ENCODE measurements at regions not wholly inside any gene's neighbourhood (a gene's known extent, or its start where the extent isn't known, plus 50 kb on each side); places are given as distances from the start of the nearest gene placed in this dataset.

DNA sequence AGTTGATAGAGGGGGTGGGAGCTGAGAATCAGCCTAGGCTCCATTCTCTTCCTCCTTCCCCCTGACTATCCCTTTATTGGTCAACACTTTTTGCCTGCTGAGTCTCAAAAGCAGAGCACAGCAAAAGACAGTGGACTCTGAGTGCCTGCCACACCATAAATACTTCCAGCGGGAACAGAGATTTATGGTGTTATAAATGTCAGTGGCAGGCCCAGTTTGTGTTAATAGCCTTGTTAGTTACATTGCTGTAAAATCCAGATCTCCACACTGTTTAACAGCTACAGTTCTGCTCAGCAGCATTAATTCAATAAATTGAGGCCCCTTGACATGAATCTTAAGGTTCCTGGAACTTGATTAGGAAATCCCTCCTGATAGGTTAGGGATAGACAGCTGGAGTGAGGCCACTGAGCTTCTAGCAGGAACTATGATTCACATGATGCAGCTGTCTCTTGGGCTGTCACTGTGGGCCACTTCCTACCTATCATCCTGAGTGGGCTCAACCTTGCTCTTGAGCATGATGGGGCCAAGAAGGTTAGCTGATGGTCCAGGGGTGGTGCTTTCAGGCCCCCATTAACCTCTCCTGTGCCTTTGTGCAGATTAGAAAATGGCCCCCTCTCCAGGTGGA, 295.2 kb upstream of the SRRM4 start:
- no peak overlapping the region for H3K27ac Mint-ChIP-seq
- H3K9me3 Mint-ChIP-seq (ENCODE audit: insufficient read depth) = no peaks in the 10 kb centered on the region
- H3K4me1 Mint-ChIP-seq (ENCODE audit: low read depth) = no peaks in the 10 kb centered on the region
- POLR2A ChIA-PET = no interaction called here
- DNase-seq = no peak
- CTCF ChIA-PET = no interaction called here
- ATAC-seq = no peak
- no peak overlapping the region for H3K4me3 Mint-ChIP-seq
- H3K27me3 Mint-ChIP-seq (ENCODE audit: low read depth) = no peaks in the 10 kb centered on the region
- no peaks in the 10 kb centered on the region for H3K36me3 Mint-ChIP-seq (ENCODE audit: low read depth)

DNA sequence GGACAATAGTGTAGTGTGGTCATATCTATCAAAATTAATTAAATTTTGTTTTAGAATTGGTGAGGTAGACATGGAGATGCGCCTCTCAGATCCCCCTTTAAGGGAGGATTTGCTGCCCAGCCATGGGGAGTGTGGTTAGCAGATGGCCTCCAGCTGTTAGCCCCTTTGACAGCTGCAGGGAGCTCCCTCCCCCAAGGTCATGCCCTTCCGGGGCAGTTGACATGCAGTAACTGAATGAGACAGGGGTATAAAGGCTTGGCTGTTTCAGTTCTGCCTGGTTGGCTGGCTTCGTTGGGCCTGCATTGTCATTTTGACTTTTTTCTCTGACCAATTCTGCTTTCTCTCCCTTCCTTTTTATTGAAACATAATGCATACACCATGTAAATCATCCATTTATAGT, 291.5 kb upstream of the SRRM4 start:
- ChIA-PET CTCF (no interaction called here), POLR2A (no interaction called here)
- H3K4me3 Mint-ChIP-seq = no peak overlapping the region
- ATAC-seq = no peak
- H3K27me3 Mint-ChIP-seq (ENCODE audit: low read depth) = no peaks in the 10 kb centered on the region
- H3K36me3 Mint-ChIP-seq (ENCODE audit: low read depth) = no peaks in the 10 kb centered on the region
- no peak overlapping the region for H3K27ac Mint-ChIP-seq
- no peak for DNase-seq
- peaks cover 4% of the 10 kb centered on the region for H3K9me3 Mint-ChIP-seq (ENCODE audit: insufficient read depth)
- H3K4me1 Mint-ChIP-seq (ENCODE audit: low read depth) = no peaks in the 10 kb centered on the region

DNA sequence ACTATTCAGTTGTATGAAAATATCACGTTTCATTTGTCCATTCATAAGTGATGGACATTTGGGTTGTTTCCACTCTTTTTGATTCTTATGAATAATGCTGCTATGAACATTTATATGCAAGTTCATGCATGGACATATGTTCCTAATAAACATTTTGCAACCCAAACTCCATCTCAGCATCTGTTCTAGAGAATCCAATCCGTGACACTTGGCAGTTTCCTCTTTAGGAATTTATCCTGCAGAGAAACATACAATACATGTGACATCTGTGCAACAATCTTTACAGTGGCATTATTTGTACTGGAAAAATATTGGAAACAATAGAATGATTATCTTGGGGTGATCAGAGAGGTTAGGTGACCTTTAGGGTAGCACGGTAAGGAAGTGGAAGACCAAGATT, 290.8 kb upstream of the SRRM4 start:
- no peak for ATAC-seq
- no peak for DNase-seq
- H3K27ac Mint-ChIP-seq = no peak overlapping the region
- ChIA-PET POLR2A (no interaction called here), CTCF (no interaction called here)
- no peaks in the 10 kb centered on the region for H3K4me1 Mint-ChIP-seq (ENCODE audit: low read depth)
- H3K4me3 Mint-ChIP-seq = no peak overlapping the region
- no peaks in the 10 kb centered on the region for H3K27me3 Mint-ChIP-seq (ENCODE audit: low read depth)
- peaks cover 5% of the 10 kb centered on the region for H3K9me3 Mint-ChIP-seq (ENCODE audit: insufficient read depth)
- no peaks in the 10 kb centered on the region for H3K36me3 Mint-ChIP-seq (ENCODE audit: low read depth)

DNA sequence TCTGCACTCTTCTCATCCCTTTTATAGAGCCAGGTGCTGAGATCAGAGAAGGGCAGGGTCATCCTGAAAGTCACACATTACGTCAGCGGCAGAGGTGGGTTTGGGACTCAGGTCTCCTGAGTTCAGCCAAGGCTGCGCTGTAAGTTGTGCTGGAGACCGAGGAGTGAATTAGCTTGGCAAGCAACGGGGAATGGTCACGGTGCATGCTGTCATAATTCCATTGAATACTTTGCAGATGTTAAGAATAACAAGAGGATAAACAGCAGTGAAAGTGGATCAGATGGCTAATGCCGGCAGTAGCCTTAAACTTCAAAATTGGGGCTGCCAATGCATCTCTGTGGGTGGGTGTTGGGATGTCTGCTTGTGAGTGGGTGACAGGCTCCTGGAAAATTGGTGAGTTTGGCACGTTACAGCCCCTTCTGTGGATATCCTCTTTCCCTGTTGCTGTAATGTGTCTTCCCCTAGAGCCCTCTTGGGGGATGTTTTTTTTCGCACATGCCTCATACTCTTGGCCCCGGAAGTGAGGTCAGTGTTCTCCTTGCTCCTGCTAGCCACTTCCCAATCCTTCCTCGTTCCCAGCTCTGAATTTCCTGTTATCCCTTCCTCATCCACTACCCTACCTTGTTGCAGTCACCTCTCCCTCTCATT, 287.1 kb upstream of the SRRM4 start:
- no peaks in the 10 kb centered on the region for H3K4me1 Mint-ChIP-seq (ENCODE audit: low read depth)
- no peak for ATAC-seq
- DNase-seq = no peak
- H3K36me3 Mint-ChIP-seq (ENCODE audit: low read depth) = no peaks in the 10 kb centered on the region
- peaks cover 5% of the 10 kb centered on the region for H3K9me3 Mint-ChIP-seq (ENCODE audit: insufficient read depth)
- H3K27me3 Mint-ChIP-seq (ENCODE audit: low read depth) = no peaks in the 10 kb centered on the region
- CTCF ChIA-PET = no interaction called here
- H3K27ac Mint-ChIP-seq = no peak overlapping the region
- POLR2A ChIA-PET = no interaction called here
- no peak overlapping the region for H3K4me3 Mint-ChIP-seq

DNA sequence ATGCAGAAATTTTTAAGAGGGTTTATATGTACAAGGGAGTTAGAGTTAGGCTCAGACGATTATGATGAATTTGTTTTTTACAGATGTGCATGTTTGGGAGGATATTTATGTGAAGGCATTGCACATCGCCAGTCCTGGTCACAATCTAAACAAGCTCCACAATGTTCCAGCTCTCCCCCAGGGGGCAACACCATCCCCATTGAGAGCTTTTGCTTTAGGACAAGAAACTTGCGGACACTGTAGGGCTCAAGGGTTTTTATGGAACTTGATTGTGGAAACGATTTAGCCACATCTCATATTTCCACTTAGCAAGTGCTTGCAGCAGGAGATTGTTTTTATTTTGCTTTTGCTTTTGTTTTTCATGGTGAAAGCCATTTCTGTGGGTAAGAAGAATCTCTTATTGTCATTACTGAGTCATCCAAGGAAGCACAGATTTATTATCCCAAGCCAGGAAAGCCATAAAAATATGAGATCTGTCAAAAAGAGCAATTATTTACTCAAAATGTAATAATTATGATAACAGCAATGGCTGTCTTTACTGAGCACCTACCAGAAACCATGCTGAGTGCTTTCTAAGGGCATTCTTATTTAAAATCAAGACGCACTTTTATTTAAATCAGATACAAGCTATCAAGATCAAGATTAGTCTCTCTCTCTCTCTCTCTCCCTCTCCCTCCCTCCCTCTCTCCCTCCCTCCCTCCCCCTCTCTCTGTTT, 276.7 kb upstream of the SRRM4 start:
- H3K27me3 Mint-ChIP-seq (ENCODE audit: low read depth) = no peaks in the 10 kb centered on the region
- POLR2A ChIA-PET = no interaction called here
- no peaks in the 10 kb centered on the region for H3K36me3 Mint-ChIP-seq (ENCODE audit: low read depth)
- DNase-seq (no peak), ATAC-seq (no peak)
- no peaks in the 10 kb centered on the region for H3K9me3 Mint-ChIP-seq (ENCODE audit: insufficient read depth)
- no peaks in the 10 kb centered on the region for H3K4me1 Mint-ChIP-seq (ENCODE audit: low read depth)
- no peak overlapping the region for H3K27ac Mint-ChIP-seq
- CTCF ChIA-PET = no interaction called here
- H3K4me3 Mint-ChIP-seq = no peak overlapping the region

DNA sequence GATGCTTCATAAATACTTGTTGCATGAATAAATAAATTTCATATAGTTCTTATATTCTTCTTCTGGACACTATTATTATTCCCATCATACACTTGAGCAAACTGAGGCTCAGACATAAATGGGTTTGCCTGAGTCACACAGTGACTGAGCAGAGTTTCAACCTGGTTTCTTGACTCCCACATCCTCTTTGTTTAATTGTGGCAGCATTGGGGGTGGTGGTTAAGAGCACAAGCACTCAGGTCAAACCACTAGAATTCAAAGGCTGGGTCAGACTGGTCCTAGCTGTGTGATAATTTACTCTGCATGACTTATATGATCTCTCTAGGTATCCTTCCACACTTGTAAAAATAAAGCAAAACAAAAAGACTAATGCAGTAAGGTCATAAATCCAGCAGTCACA, 274.9 kb upstream of the SRRM4 start:
- ATAC-seq (no peak), DNase-seq (no peak)
- CTCF ChIA-PET = no interaction called here
- Mint-ChIP-seq H3K9me3 (ENCODE audit: insufficient read depth) (no peaks in the 10 kb centered on the region), H3K4me1 (ENCODE audit: low read depth) (no peaks in the 10 kb centered on the region), H3K36me3 (ENCODE audit: low read depth) (no peaks in the 10 kb centered on the region), H3K4me3 (no peak overlapping the region), H3K27me3 (ENCODE audit: low read depth) (no peaks in the 10 kb centered on the region), H3K27ac (no peak overlapping the region)
- POLR2A ChIA-PET = no interaction called here

DNA sequence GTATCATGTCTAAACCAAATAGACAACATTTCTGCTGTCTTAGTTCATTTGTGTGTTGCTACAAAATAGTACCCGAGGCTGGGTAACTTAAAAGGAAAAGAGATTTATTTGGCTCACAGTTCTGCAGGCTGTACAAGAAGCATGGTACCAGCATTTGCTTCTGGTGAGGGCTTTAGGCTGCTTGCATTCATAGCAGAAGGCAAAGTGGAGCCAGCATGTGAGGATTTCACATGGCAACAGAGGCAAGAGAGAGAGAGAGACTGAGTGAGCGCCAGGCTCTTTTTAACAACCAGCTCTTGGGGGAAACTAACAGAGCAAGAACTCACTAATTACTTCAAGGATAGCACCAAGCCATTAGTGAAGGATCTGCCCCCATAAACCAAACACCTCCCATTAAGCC, 271.4 kb upstream of the SRRM4 start:
- Mint-ChIP-seq H3K27me3 (ENCODE audit: low read depth) (no peaks in the 10 kb centered on the region), H3K36me3 (ENCODE audit: low read depth) (no peaks in the 10 kb centered on the region), H3K9me3 (ENCODE audit: insufficient read depth) (no peaks in the 10 kb centered on the region), H3K4me1 (ENCODE audit: low read depth) (no peaks in the 10 kb centered on the region), H3K4me3 (no peak overlapping the region), H3K27ac (no peak overlapping the region)
- CTCF ChIA-PET = no interaction called here
- POLR2A ChIA-PET = no interaction called here
- ATAC-seq (no peak), DNase-seq (no peak)

DNA sequence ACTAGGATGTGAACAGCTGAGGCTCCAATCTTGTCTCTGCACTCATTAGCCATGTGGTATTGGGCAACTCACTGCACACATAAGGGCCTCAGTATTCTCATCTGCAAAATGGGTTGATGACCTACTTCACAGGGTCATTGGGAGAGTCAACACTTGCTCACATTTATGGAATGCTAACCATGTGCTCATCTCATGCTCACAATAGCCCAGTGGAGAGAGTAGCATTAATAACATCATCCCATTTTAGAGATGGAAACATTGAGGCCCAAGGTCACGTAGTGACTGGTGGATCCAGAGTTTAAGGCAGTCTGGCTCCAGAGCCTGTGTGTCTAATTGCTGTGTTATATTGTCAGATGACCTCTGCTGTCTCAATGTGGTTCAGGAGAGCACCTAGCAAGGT, 270.2 kb upstream of the SRRM4 start:
- no peaks in the 10 kb centered on the region for H3K36me3 Mint-ChIP-seq (ENCODE audit: low read depth)
- no peak overlapping the region for H3K4me3 Mint-ChIP-seq
- ChIA-PET POLR2A (no interaction called here), CTCF (no interaction called here)
- no peak overlapping the region for H3K27ac Mint-ChIP-seq
- H3K27me3 Mint-ChIP-seq (ENCODE audit: low read depth) = no peaks in the 10 kb centered on the region
- H3K4me1 Mint-ChIP-seq (ENCODE audit: low read depth) = no peaks in the 10 kb centered on the region
- DNase-seq (no peak), ATAC-seq (no peak)
- H3K9me3 Mint-ChIP-seq (ENCODE audit: insufficient read depth) = no peaks in the 10 kb centered on the region

DNA sequence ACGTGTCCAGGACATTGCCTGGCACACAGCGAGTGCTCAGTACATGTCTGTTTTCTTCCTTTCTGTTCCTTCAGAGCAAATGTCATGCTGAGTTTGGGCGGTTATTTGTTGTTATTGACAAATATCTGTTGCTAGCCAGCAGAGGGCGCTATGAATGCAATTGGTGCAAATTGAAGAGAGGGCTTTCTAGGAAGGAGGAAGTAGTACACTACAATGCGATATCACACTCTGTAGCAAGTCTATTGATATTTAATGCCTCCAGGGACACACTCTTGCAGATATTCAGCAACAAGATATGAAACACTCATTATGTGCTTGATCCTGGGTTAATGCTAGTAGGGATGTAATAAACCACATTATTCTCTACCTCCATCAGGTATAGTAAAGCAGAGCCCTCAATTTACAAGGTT, 267.3 kb upstream of the SRRM4 start:
- Mint-ChIP-seq H3K27ac (no peak overlapping the region), H3K4me1 (ENCODE audit: low read depth) (no peaks in the 10 kb centered on the region), H3K9me3 (ENCODE audit: insufficient read depth) (no peaks in the 10 kb centered on the region), H3K36me3 (ENCODE audit: low read depth) (no peaks in the 10 kb centered on the region), H3K27me3 (ENCODE audit: low read depth) (no peaks in the 10 kb centered on the region), H3K4me3 (no peak overlapping the region)
- CTCF ChIA-PET = no interaction called here
- ATAC-seq (no peak), DNase-seq (peak; percentile 48)
- POLR2A ChIA-PET = no interaction called here

DNA sequence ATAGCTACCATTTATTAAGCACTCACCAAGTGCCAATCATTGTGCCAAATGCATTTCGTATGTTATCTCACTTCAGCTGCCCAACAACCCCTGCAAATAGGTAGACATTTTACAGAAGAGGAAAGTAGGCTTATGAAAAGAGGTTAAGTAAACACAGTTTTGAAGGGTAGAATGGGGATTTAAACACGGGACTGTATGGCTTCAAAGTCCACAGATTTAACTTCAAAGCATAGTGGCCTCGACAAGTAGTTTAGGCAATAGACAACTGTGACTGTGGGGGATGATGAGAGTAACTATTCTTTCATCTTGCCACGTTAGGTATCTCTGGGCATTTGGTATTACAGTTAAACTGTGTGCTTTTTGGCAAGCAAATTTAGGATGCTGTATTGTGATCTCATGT, 266.8 kb upstream of the SRRM4 start:
- ChIA-PET POLR2A (no interaction called here), CTCF (no interaction called here)
- Mint-ChIP-seq H3K27ac (no peak overlapping the region), H3K4me3 (no peak overlapping the region), H3K9me3 (ENCODE audit: insufficient read depth) (no peaks in the 10 kb centered on the region), H3K4me1 (ENCODE audit: low read depth) (no peaks in the 10 kb centered on the region), H3K27me3 (ENCODE audit: low read depth) (no peaks in the 10 kb centered on the region), H3K36me3 (ENCODE audit: low read depth) (no peaks in the 10 kb centered on the region)
- DNase-seq (no peak), ATAC-seq (no peak)

DNA sequence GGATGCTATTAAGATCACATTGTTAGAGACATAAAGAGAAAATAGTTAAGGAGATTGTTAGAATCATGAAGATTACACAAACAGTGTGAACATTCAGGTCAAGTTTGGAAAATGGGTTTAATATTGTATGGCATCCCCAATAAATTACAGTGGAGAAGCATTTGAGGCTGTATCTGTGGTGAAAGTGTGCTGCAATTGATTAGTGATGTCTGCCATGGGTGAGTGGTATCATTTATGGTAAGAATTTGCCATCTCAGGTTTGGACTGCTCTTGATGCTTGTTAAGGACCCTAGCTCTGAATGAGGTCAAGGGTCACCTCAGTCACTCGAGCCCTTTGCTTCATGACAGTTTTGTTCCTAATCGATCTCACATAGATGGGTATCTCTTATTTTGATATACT, 265.7 kb upstream of the SRRM4 start:
- POLR2A ChIA-PET = no interaction called here
- Mint-ChIP-seq H3K27me3 (ENCODE audit: low read depth) (no peaks in the 10 kb centered on the region), H3K4me3 (no peak overlapping the region), H3K36me3 (ENCODE audit: low read depth) (no peaks in the 10 kb centered on the region), H3K27ac (no peak overlapping the region), H3K9me3 (ENCODE audit: insufficient read depth) (no peaks in the 10 kb centered on the region), H3K4me1 (ENCODE audit: low read depth) (no peaks in the 10 kb centered on the region)
- CTCF ChIA-PET = no interaction called here
- no peak for ATAC-seq
- DNase-seq = no peak

DNA sequence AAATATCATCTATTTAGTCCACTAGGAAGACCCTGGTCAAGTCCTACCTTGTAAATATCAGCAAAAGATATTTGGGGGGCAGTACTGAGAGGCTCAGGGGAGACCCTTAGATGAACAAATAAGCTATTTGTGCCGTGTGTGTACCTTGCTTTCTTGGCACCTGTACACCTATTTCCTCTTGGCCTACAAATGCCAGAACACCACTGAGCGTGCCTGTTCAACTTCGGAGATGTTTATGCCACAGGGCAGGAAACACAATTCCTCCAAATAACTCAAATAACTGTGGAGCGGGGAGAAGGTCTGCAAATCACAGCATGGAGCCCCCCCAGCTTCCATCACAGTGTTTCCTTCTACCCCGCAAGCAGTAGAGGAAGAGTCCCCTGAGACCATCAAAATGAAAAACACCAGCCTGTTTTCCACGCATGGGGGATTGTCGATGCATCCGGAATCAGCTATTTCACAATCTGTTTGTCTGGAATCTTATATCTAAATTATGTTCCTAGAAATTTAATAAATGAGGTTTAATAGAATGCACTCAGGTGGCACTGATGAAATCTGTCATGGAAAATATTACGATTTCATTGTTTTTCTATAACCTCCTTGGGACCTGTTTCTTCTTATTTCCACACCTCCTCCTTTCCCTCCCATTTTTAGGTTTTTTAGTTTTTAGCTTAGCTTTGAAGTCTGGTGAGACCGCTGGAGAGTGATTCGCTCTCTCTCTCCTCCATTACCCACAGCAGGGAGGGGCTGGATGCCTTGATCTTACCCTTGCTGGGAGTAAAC, 254.0 kb upstream of the SRRM4 start:
- ChIA-PET CTCF (no interaction called here), POLR2A (no interaction called here)
- H3K27ac Mint-ChIP-seq = no peak overlapping the region
- H3K4me3 Mint-ChIP-seq = no peak overlapping the region
- ATAC-seq (no peak), DNase-seq (no peak)
- no peaks in the 10 kb centered on the region for H3K4me1 Mint-ChIP-seq (ENCODE audit: low read depth)
- no peaks in the 10 kb centered on the region for H3K9me3 Mint-ChIP-seq (ENCODE audit: insufficient read depth)
- no peaks in the 10 kb centered on the region for H3K27me3 Mint-ChIP-seq (ENCODE audit: low read depth)
- H3K36me3 Mint-ChIP-seq (ENCODE audit: low read depth) = no peaks in the 10 kb centered on the region

Data from activated CD8-positive, alpha-beta T cell treated with anti-CD3 and anti-CD28 coated beads, Interleukin-2, amount 10 ng/mL, durations not matched to agents 7 days and 5 days (primary cell).